Posterior cingulate gyrus (tissue), 11 donors: ENCODE measurements at regions not wholly inside any gene's neighbourhood (a gene's known extent, or its start where the extent isn't known, plus 50 kb on each side); places are given as distances from the start of the nearest gene placed in this dataset.

Experiments used
- DNase-seq, 10 donors: peaks; one replicate each; pipeline versions ENCODE4 v3.0.0 to v3.0.0-alpha.2; 2020 to 2021; ENCODE audit warnings: mixed read lengths in 3 of 10
- intact Hi-C: fragments of 100-400 bp; cut with DNase I; formaldehyde crosslinking; loops from one replicate; pipeline ENCODE4 v1.15.1; 2023

DNA sequence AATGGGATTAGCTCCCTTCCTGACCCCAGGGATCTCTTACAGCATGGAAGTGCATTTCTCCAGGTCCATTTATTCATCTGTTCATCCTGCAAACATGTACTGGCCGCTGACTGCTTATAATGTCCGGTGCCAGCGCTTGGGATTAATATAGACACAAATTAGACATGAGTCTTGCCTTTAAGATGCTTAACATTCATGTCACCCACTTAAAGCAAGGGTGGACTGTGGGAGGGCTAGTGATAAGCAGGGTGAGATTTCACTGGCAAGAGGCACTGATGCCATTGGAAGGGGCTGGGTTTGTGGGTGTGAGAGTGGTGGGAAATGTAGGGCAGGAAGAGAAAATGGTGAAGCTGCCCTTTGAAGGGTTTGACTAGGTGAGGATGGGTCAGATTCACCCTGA lies 92.2 kb upstream of the MPHOSPH6 start:
- intact Hi-C loops = loop anchor here (2.0 to 5.0 kb wide), 2 partner anchors 195 to 319 kb away; no protein-coding TSS in a partner anchor
- DNase-seq = no peak

DNA sequence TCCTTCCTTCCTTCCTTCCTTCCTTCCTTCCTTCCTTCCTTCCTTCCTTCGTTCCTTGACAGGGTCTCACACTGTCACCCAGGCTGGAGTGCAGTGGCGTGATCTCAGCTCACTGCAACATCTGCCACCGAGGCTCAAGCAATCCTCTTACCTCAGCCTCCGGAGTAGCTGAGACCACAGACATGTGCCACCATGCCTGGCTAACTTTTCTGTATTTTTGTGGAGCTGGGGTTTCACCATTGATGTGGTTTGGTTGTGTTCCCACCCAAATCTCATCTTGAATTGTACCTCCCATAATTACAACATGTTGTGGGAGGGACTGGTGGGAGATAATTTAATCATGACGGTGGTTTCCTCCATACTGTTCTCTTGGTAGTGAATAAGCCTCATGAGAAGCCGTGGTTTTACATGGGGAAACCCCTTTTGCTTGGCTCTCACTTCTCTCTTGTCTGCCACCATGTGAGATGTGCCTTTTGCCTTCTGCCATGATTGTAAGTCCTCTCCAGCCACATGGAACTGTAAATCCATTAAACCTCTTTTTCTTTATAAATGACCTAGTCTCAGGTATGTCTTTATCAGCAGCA lies 90.3 kb upstream of the MPHOSPH6 start:
- no peak for DNase-seq
- intact Hi-C loops = loop anchor here (5.0 kb wide), 1 partner anchor 197 kb away; no protein-coding TSS in a partner anchor

DNA sequence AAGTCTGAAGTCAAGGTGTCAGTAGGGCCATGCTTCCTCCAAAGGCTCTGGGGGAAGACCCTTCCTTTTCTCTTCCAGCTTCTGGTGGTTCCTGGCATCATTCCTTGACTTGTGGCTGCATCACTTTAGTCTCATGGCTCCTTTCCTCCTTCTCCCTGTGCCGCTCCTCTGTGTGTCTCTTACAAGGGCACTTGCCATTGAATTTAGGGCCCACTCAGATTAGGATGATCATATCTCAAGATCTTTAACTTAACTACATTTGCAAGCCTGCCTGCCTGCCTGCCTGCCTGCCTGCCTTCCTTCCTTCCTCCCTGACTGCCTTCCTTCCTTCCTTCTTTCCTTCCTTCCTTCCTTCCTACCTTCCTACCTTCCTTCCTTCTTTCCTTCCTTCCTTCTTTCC lies 89.7 kb upstream of the MPHOSPH6 start:
- intact Hi-C loops = loop anchor here (5.0 kb wide), 1 partner anchor 198 kb away; no protein-coding TSS in a partner anchor
- no peak for DNase-seq

DNA sequence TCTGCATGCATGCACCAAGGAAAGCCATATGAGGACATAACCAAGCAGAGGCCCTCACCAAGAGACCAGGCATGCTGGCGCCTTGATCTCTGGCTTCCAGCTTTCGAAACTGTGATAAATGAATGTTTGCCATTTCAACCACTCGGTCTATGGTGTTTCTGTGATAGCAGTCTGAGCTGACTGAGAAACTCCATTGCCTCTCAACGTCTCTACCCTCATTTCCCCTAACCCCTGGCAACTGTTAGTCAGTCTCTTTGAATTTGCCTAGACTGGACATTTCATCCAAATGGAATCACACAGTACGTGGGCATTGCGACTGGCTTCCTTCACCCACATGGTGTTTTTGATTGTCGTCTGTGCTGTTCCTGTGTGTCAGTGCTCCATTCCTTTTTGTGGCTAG lies 88.0 kb upstream of the MPHOSPH6 start:
- no peak for DNase-seq
- intact Hi-C loops = no loop called here

DNA sequence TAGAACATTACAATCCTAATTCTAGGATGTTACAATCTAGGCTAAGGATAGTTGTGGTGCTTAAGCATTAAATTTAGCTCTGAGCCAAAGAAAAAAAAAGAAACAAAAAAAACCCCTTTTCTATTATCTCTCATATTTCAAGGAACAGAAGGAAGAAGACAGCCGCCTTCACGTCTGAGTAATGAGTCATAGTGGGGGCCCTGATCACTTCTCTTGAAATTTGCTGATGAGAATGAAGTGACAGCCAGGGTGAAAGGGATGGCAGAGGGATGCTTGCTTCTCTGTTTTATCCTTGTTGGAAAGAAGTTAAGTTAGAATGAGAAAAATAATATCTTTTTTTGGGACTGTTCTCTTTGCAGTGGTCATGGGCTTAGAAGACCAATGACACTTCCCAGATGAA lies 82.6 kb upstream of the MPHOSPH6 start:
- DNase-seq = no peak
- intact Hi-C loops = no loop called here

DNA sequence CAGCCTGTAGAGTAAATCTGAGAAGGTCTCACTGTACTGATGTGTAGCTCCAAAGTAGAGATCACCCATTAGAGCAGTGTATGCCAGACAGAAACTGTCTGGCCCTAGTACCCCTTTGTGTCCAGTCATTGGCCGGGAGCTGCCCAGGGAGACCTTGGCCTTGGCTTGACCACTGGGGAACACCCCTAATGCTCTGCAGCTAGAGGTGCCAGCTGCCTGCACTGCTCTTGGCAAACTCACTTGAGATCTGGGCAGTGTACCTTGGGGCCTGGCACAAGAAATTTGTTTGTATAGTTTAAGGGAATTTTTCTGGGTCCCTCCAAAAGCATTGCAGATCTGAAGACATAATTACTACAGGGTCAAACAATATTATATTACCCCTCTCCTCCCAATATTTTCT lies 78.7 kb upstream of the MPHOSPH6 start:
- peak in 1 of 10 donors; percentile 16 for DNase-seq
- intact Hi-C loops = no loop called here

DNA sequence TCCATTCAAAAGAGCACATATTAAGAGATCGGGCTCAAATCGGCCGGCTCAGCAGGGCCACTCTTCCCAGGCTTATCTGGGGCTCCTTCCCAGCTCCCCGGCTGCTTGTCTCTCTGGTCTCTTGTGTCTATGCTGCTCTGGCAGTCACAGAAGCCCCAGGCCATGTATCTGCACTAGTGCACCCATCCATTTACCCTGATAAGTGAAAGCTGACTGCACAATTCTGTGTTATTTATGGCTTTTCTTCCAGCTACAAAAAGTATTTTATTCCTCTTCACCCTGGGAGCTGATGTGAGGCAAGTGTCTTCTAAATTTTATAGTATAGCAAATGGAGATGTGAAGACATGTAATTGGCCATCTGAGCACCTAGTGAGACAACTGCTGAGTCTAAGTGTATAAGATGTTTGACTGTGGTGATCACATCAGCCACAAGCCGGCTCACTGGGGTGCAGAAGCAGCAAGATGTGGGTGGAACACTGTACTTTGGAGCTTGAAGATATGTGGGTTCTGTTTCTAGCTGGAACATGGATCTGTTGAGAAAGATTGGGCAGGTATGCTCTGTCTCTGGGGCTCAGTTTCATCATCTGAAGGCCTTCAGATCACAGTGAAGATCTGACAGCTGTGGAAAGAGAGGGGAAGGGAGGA lies 78.1 kb upstream of the MPHOSPH6 start:
- intact Hi-C loops = no loop called here
- DNase-seq = no peak

DNA sequence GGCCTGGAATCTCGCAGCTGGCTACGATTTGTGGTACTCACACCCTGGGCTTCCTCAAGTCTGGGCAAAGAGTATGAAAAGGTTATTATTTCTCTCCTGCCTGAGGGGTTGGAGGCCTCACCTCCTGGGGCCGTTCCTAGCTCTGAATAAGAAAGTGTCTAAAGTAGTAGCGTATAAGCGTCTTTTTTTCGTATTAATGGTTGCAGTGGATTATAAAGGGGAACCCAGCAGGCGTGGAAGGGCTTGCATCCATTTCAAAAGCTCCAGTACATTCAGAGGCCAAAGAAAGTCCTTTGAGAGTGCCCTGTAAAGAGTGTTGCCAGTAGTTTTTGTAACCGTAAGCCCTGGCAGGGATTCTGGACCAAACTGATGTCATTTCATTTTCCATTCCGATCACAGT lies 72.2 kb upstream of the MPHOSPH6 start:
- intact Hi-C loops = no loop called here
- no peak for DNase-seq

DNA sequence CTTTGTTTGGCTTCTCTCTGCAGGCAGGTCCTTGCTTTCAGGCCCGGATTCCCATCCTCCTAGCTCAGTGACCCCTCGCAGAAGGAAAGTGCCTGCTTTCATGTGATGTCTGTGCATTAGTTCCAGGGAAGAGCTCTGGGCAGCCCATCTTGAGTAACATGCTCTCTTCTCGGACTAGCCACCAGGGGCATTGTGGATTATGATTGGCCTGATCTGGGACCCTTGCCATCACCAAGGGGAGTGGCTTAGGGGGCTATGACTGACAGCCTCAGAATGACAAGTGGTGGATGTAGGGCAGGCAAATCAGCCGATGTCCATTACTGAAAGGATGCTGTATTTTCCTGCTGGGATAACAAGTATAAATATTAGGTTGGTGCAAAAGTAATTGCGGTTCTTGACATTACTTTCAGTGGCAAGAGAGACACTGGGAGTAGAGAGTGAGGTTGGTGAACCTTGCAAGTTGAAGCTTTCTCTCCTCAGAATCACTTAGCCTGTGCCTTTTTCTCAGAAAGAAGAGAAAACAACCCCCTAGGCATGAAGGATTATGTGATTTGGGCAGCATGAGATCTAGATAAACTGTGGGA lies 71.5 kb upstream of the MPHOSPH6 start:
- intact Hi-C loops = no loop called here
- DNase-seq = no peak

DNA sequence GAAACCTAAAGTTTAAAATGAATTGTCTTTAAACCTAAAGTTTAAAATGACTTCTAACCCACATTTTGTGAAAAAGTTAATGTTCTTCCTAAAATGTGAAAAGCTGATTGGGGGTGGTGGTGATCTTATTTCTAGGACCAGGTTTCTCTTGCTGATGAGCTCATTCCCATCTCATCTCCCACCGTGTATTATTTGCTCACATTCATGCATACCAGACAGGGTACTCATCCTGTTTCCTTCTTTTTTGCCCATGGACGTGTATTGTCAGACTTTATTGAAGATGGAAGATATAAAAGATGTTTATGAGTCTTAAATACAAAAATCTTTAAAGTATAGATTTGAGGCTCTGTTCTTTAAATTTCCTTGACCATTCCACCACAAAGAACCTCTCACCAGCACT lies 70.1 kb upstream of the MPHOSPH6 start:
- DNase-seq = no peak

DNA sequence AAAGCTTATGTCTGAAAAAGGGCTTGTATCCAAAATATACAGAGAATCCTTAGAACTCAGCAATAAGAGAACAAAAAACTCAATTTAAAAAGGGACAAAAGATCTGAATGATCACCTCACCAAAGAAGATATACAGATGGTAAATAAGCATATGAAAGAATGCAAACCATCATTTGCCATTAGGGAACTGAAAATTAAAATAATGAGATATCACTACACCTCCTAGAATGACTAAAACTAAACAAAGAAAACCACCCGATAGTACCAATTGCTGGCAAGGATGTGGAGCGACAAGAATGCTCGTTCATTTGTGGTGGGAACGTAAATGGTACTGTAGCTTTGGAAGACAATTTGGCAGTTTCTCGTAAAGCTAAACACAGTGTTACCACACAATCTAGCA lies 66.9 kb upstream of the MPHOSPH6 start:
- intact Hi-C loops = no loop called here
- no peak for DNase-seq

More for the DNA sequence above, 70.1 kb upstream of the MPHOSPH6 start:
- intact Hi-C loops = no loop called here

DNA sequence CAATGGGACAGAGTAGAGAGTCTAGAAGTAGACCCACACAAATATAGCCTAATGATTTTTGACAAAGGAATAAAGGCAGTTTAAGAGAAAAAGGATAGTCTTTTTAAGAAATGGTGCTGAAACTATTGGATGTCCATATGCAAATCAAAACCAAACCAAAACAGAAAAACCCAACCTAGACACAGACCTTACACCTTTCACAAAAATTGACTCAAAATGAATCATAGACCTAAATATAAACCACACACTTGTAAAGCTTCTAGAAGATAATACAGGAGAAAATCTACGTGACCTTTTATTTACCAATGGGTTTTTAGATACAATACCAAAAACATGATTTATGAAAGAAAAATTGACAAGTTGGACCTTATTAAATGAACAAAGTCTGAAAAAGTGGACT lies 66.4 kb upstream of the MPHOSPH6 start:
- intact Hi-C loops = no loop called here

DNA sequence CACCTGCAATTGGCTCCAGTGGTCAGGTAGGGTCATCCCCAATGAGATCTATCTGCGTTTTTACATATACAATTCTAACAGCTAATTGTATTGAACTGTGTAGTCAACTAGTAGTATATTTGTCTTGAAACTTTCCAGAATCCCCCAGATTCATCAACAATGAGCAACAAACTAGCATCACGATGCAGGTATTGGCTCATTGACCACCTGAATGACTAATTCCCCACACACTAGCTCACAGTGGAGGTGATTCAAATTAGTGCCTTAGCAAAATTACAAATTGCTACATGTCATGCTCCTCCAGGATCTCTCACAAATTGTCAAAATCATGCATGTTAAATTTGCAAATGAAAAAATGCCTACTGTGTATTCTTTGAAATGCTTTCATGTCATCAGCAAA lies 62.8 kb upstream of the MPHOSPH6 start:
- intact Hi-C loops = loop anchor here (5.0 kb wide), 1 partner anchor 291 kb away; no protein-coding TSS in a partner anchor
- DNase-seq = no peak

More for the DNA sequence above, 66.4 kb upstream of the MPHOSPH6 start:
- no peak for DNase-seq

DNA sequence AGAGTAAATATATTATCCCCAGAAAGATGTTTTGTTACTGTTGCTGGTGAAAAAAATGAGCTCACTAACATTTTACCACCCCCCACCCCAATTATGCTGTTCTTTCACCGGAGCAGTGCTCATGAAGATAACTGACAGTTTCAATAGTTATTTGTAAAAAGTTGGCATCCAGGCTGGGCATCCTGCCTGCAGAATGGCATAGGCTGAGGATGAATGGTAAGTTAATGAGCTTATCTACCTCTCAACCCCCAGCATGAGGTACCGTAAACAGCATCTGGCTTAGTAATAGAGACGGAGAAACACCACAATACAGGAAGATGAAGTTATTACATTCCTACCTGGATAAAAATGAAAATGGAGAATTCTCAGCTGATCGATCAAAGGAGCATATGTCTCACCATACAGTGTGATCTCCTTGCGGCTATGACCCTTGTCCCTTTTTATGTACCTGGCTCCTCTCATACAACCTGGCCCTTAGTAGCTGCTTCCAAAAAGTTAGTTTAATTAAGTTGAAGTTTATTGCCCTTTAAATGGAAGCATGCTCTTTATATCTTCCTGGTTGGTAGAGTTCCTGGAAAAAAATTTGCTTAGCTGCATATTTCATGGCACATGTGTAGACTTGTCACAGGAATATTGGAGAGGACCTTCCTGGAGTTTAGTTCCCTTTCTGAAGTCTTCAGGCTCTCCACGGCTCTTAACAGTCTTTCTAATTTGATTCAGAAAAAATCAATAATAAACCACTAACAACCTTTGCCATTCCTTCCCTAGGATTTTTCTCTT lies 61.2 kb upstream of the MPHOSPH6 start:
- no peak for DNase-seq
- intact Hi-C loops = loop anchor here (2.0 to 5.0 kb wide), 2 partner anchors 289 to 340 kb away; no protein-coding TSS in a partner anchor

DNA sequence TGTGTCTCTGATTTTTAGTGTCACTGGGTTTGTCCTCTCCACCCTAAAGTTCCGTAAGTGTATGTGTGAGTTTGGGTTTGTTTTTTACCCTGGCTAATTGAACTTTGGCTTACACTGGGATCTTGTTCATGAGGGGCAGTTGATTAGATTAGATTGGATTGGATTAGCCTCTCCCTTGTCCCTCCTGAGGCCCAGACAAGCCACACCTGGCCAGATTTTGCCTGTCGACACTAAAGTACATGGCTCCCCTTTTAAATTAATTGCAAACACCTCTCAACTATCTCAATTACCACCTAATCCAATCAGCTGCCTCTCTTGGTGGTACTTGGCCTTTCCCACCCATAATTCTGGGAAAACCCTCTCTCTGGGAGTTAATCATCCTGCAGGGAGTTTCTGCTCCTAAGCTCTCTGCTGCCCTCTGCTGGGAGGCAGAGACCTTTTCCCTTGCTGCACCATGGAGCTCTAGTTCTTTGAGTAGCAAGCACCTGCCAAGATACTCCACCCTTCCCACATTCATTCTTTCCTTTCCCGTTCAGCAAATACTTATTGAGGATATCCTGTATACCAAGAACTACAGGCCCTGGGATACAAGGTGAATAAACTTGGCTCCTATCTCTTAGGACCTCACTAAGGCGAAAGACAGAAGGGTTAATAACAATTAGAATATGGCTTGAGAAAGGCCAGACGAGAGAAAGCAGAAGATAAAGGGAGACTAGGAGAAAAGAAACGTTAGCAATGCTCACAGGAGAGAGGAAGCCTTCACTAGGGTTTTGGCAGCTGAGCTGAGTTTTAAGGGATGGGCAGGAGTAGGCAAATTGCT lies 60.0 kb upstream of the MPHOSPH6 start:
- DNase-seq = peak in 9 of 10 donors; percentile 30 to 95 (median 81)
- intact Hi-C loops = loop anchor here (1.0 to 5.0 kb wide), 3 partner anchors 199 to 339 kb away; no protein-coding TSS in a partner anchor

DNA sequence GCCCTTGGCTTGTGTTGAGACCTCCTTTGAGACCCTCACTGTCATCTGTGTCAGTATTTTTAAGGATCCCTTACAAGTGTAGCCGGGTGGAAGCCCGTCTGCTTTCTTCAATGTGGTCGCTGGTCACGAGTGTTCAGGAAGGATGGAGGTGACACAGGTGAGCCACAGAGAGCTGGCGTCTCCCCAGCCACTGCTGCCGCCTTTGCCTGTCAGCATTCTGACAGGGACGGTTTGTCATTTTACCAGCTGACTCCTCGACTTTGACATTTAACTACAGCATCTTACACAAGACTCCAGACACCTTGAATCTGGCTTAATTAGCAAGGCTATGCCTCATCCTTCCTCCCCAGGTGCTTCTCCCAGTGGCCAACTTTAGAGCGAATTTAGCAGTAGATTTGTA lies 56.3 kb upstream of the MPHOSPH6 start:
- no peak for DNase-seq
- intact Hi-C loops = no loop called here

DNA sequence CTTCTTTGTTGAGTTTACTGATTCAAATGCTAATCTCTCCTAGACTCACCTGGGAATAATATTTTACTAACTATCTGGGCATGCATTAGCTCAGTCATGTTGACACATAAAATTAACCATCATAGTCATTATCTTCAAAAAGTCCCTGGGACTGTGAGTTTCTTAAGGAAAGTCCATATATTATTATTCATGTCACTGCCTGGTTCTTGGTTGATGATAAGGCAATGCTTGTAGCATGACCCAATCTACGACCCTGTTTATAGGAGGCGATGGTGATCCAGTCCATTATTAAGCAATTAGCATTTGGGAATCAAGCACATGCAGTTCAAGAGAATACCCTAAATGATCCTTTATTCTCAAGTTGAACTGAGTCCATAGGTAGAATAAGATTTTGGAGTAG lies 54.8 kb upstream of the MPHOSPH6 start:
- no peak for DNase-seq
- intact Hi-C loops = no loop called here

DNA sequence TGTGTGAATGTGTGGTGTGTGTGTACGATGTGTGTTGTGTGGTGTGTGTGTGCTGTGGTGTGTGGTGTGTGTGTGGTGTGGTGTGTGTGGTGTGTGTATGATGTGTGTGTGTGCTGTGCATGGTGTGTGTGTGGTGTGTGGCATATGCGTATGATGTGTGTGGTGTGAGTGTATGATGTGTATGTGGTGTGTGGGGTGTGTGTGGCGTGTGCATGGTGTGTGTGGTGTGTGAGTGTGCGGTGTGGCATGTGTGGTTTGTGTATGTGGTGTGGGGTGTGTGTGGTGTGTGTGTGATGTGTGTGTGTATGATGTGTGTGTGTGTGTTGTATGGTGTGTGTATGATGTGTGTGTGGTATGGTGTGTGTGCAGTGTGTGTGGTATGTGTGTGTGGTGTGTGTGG lies 50.5 kb upstream of the MPHOSPH6 start:
- no peak for DNase-seq
- intact Hi-C loops = no loop called here
